ENCODE measurements at regions not wholly inside any gene's neighbourhood (a gene's known extent, or its start where the extent isn't known, plus 50 kb on each side); places are given as distances from the start of the nearest gene placed in this dataset.
A peak's percentile ranks its signal among the peaks of the same experiment; 100 is the strongest.

GRCh38 chr10:129365767-129366402 lies 101.2 kb upstream of the MGMT start:
- peak; percentile 6 for DNase-seq

GRCh38 chr10:129366450-129366849 lies 100.6 kb upstream of the MGMT start:
- no peak for DNase-seq

DNA sequence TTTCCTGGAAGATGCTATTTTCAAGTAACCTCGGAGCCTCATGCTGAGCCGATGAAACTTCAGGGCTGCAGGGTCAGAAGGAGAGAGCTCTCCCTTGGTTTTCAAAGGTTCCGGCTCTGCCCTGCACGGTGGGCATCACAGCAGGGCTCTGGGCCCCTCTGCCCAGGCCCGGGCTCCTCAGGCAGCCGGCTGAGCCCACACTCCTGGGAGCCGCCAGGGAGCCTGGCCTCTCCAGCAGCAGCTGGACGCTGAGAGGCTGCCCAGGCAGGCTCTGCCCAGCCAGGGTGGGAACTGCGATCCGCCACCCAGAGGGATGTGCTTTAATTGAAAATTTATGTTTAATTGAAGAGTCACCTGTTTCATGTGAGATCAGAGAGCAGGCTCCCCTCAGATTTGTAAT lies 97.5 kb upstream of the MGMT start:
- DNase-seq: no peak

GRCh38 chr10:129371541-129371940 lies 95.5 kb upstream of the MGMT start:
- no peak for DNase-seq

DNA sequence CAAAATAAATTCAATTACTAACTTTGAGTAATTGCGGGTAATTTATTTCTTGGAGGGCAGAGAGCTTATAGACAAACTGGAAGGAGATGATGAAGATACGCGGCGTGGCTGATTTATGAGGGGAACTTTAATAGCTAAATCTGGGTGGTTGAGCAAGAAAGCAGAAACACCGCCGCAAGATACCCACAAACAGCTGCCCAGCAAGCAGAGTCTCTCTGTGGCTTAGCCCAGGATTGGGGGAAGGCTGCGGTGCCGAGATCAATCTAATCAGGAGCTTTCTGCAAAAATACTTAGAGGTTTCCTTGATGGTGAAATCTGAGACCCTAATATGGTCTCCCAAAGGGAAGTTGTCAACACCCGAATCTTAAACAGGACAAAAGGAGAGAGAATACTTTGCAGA lies 94.9 kb upstream of the MGMT start:
- no peak for DNase-seq

GRCh38 chr10:129373231-129373630 lies 93.8 kb upstream of the MGMT start:
- no peak for DNase-seq

DNA sequence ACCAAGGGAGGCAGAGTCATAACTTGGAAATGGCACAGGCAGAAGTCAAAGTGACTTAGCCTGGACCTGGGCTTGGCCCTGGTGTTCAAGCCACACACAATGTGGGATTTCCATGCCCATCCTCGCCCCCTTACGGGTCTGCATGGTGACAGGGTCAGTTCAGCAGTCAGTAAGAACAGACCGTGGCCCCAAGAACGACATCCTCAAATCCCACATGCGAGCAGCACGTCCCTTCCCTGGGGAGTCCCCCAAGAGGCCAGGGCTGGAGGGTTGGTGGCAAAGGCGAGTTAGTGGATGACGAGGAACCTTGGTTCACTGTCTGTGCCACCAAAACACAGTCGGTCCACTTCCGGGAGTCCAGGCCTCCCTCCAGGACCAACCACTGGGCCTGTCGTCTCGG lies 93.3 kb upstream of the MGMT start:
- no peak for DNase-seq

GRCh38 chr10:129375171-129375570 lies 91.9 kb upstream of the MGMT start:
- no peak for DNase-seq

- DNase-seq: no peak
Observed at GRCh38 chr10:129375912-129376311, 91.1 kb upstream of the MGMT start.

GRCh38 chr10:129380279-129380678 lies 86.8 kb upstream of the MGMT start:
- no peak for DNase-seq

GRCh38 chr10:129381741-129382140 lies 85.3 kb upstream of the MGMT start:
- DNase-seq: no peak

DNA sequence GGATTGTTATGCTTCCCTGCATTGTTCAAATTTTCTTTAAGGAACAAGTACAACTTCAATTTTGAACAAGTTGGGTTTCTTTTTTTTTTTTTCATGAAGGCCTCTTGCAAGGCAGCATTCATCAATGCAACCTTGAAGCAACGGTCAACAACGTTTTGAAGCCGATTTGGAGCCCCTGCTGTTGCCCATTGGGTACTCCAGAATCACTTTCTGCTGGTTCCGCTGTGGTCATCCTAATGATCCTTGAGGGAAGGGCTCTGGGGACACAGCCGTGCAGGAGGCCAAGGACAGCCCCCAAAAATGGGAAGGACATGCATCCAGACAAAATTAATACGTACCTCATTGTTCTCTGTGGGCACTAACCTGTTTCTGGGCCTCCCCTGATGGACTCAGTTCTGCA lies 84.6 kb upstream of the MGMT start:
- no peak for DNase-seq

GRCh38 chr10:129383651-129384050 lies 83.4 kb upstream of the MGMT start:
- no peak for DNase-seq

DNA sequence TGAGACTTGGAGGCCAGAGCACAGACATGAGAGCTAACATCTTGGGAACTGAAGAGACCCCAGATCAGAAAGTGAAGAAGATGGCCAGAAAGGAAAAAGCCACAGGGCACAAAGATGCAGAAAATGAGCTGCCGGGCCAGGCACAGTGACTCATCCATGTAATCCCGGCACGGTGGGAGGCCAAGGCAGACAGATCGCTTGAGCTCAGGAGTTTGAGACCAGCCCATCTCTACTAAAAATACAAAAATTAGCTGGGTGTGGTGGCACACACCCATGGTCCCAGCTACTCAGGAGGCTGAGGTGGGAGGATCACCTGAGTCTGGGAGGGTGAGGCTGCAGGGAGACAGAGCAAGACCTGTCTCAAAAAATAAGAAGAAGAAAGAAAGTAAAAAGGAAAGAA lies 81.4 kb upstream of the MGMT start:
- DNase-seq: no peak

DNA sequence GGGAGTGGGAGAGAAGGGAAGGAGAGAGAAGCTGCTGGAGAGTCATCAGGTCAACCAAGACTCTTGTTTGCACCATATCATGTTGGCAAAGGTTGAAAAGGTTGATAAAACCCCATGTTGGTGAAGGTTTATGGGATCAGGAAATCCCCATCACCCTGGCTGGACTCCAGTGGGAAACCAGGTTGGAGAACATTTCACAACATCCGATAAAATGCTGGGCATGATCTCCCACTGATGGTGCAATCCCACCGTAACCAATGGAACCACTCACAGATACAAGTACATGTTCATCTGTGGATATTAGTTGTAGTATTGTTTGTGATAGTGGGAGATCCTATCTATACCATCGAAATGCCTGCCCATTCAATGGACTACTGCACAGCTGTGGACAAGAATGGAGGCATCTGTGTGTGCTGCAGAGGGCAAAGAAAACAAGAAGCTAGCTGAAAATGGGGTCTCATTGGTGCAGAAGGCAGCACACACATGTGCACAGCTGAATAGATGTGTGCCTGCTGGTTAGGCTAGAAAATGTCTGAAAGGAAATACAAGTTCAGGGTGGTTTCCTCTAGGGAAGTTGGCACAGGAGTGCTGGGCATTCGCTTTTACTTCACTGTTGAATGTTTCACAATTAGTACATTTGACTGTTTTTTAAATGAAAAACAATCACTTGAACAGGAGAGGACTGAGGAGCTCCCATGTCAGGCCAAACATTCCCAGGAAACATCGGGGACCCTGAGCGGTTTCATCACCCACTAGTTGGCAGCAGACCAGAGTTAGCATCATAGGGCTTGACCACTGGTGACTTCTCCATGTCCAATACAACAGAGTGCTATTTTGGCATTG lies 80.4 kb upstream of the MGMT start:
- no peak for DNase-seq

- no peak for DNase-seq
Observed at GRCh38 chr10:129387258-129387525, 79.8 kb upstream of the MGMT start.

DNA sequence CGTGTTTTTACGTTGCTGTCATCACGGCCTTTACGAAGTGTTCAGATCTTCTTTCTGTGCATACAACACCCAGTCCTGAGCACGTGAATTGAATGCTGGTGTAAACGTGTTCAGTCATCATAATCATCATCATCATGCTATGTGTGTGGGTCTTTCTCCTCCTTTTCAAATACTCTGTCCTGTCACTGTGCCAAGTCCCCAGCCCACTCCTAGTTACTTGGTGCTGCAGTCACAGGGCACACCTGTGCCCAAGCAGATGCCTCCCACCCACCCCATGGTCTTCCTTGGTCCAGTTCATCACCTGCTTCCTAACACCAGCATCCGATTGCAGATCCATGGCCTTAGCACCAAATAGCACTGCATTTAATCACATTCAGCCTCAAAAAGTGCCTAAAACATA lies 78.6 kb upstream of the MGMT start:
- DNase-seq: no peak

DNA sequence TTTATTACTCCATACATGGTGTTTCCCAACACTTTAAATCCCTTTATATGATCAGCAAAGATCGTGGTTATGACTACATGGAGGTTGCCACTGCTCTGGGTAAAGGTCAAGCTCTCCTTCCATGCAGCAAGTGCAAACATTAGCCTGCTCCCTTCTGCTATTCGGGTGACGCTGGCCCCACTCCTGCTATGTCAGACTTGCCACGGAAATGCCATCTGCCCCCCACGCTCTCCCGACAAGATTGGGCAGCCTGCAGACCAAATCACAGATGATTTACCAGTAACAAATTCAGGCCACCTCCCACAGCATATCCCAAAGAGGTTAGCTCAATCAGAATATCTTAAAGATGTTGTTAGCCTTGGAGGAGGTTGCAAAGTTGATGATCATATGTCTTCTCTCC lies 77.8 kb upstream of the MGMT start:
- no peak for DNase-seq

DNA sequence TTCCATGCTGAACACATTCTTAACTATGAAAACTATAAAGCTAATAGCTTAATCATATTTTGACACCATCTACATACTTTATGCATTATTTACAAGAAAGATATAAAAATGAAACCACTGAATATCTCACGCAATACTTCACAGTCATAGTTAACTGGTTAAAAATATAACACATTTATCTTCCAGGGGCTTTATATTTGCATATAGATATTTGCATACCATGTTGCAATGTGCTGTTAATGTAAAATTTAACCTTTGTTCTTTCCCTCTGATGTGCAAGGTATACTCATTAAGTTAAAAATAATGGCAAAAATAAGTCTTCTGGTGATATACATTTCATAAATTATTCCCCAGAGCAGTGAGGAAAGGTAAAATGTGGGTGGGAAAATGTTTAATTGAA lies 76.9 kb upstream of the MGMT start:
- DNase-seq: no peak

DNA sequence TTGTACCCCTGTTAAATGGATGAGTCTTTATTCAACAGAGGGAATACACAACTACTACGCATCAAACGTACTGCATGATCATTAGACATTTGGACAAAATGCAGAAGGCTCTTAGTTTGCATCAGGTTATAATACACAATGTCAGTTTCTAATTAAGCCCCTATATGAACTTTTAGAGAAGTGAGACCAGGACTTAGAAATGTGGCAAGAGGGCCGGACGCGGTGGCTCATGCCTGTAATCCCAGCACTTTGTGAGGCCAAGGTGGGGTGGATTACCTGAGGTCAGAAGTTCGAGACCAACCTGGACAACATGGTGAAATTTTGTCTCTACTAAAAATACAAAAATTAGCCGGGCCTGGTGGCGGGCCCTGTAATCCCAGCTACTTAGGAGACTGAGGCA lies 76.3 kb upstream of the MGMT start:
- no peak for DNase-seq

- DNase-seq: no peak
Observed at GRCh38 chr10:129391464-129391863, 75.6 kb upstream of the MGMT start.

- DNase-seq: no peak
Observed at GRCh38 chr10:129392855-129393254, 74.2 kb upstream of the MGMT start.

- DNase-seq: no peak
Observed at GRCh38 chr10:129393812-129394211, 73.2 kb upstream of the MGMT start.

DNA sequence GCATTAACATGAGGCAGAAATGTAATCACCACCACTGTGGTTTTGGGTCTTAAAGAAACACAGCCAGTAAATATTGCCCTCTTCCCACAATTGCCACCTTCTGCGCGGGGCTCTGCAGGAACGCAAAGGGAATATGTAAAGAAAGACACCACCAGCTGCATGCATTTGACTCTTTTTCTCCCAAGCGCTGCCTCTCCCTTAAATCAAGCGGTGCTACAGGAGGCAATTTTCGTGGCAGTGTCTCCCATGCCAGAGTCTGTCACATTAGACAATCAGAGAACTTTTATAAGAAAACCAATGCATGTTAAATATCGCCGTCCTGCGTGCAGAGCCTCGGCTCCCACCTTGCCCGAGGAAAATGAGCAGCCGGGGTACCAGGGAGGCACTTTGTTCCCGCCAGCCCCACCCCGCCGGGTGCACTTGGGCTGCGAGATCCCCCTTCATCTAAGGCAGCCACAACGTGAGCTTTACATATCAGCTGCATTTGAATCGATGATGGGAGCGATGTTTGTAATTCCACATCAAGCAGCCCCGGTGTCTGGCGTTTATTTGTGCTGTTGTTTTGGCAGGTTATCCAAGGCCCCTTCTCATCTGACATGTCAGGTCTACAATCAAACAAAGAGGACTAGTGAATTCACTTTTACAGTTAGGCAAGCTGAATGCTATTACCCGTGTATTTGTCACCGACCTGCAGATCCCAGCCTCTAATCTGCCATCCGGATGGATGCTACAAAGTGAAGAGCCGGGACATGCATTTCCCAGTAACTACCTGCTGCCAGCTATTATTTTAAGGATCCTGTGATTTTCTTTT lies 72.3 kb upstream of the MGMT start:
- DNase-seq: no peak

Data from activated CD4-positive, alpha-beta T cell treated with anti-CD3 and anti-CD28 coated beads, Interleukin-2, Interleukin-6, amounts not matched to agents 100 ng/mL and 50 ng/mL, durations not matched to agents 16 hours and 8 hours (primary cell).